HG03103 (cell line): ENCODE measurements at regions not wholly inside any gene's neighbourhood (a gene's known extent, or its start where the extent isn't known, plus 50 kb on each side); places are given as distances from the start of the nearest gene placed in this dataset.

Experiments used
- ATAC-seq: cut with Tn5 transposase; IDR thresholded peaks from one replicate; pipeline ENCODE4 v1.9.1; 2021; ENCODE audit warnings: low read depth; ENCODE audit not compliant: unreplicated experiment

GRCh38 chr11:129324533-129325175 is 51.0 kb upstream of the BARX2 start:
- ATAC-seq: no peak

GRCh38 chr11:129323896-129324502 is 51.6 kb upstream of the BARX2 start:
- ATAC-seq: no peak

- ATAC-seq: no peak
Observed at GRCh38 chr11:129322941-129323340, 52.7 kb upstream of the BARX2 start.

GRCh38 chr11:129321076-129321475 is 54.6 kb upstream of the BARX2 start:
- ATAC-seq: no peak

GRCh38 chr11:129320494-129320893 is 55.2 kb upstream of the BARX2 start:
- ATAC-seq: no peak

GRCh38 chr11:129319751-129320150 is 55.9 kb upstream of the BARX2 start:
- no peak for ATAC-seq

GRCh38 chr11:129319201-129319600 is 56.4 kb upstream of the BARX2 start:
- ATAC-seq: no peak

GRCh38 chr11:129317571-129317970 is 58.1 kb upstream of the BARX2 start:
- no peak for ATAC-seq

- ATAC-seq: no peak
Observed at GRCh38 chr11:129316781-129317180, 58.9 kb upstream of the BARX2 start.

- ATAC-seq: no peak
Observed at GRCh38 chr11:129315781-129316579, 59.7 kb upstream of the BARX2 start.

GRCh38 chr11:129314371-129314770 is 61.3 kb upstream of the BARX2 start:
- ATAC-seq: no peak

GRCh38 chr11:129313541-129314297 is 61.9 kb upstream of the BARX2 start:
- ATAC-seq: no peak

- ATAC-seq: no peak
Observed at GRCh38 chr11:129312730-129313503, 62.7 kb upstream of the BARX2 start.

- ATAC-seq: no peak
Observed at GRCh38 chr11:129308241-129308865, 67.3 kb upstream of the BARX2 start.

- ATAC-seq: no peak
Observed at GRCh38 chr11:129307162-129307561, 68.5 kb upstream of the BARX2 start.

- ATAC-seq: no peak
Observed at GRCh38 chr11:129302386-129303101, 73.1 kb upstream of the BARX2 start.

GRCh38 chr11:129300099-129300498 is 75.5 kb upstream of the BARX2 start:
- no peak for ATAC-seq

GRCh38 chr11:129298988-129299387 is 76.7 kb upstream of the BARX2 start:
- no peak for ATAC-seq

- ATAC-seq: no peak
Observed at GRCh38 chr11:129295746-129296145, 79.9 kb upstream of the BARX2 start.
